Ishikawa (cell line): ENCODE measurements at regions not wholly inside any gene's neighbourhood (a gene's known extent, or its start where the extent isn't known, plus 50 kb on each side); places are given as distances from the start of the nearest gene placed in this dataset.

Experiments used
- CEBPB ChIP-seq: IDR thresholded peaks from 2 replicates; pipeline ENCODE4 v1.6.1; 2012
- CREB1 ChIP-seq: IDR thresholded peaks from 2 replicates; pipeline ENCODE4 v1.6.1; 2012; ENCODE audit warnings: low read depth
- EGR1 ChIP-seq: IDR thresholded peaks from 2 replicates; pipeline ENCODE4 v1.6.1; 2012
- EP300 ChIP-seq: IDR thresholded peaks from 2 replicates; pipeline ENCODE4 v1.6.1; 2012; ENCODE audit warnings: borderline replicate concordance
- FOXM1 ChIP-seq: IDR thresholded peaks from 2 replicates; pipeline ENCODE4 v1.6.1; 2012; ENCODE audit warnings: low read depth, borderline replicate concordance
- NFIC ChIP-seq: IDR thresholded peaks from 2 replicates; pipeline ENCODE4 v1.6.1; 2012
- RAD21 ChIP-seq: IDR thresholded peaks from 2 replicates; pipeline ENCODE4 v1.6.1; 2012; ENCODE audit warnings: low read depth
- TAF1 ChIP-seq: IDR thresholded peaks from 2 replicates; pipeline ENCODE4 v1.6.1; 2012; ENCODE audit warnings: low read depth, mild to moderate bottlenecking
- TCF12 ChIP-seq: IDR thresholded peaks from 2 replicates; pipeline ENCODE4 v1.6.1; 2012; ENCODE audit warnings: low read depth
- TEAD4 ChIP-seq: IDR thresholded peaks from 2 replicates; pipeline ENCODE4 v1.6.1; 2012
- YY1 ChIP-seq: IDR thresholded peaks from 2 replicates; pipeline ENCODE4 v1.6.1; 2012; ENCODE audit warnings: low read depth
- ZBTB7A ChIP-seq: IDR thresholded peaks from 2 replicates; pipeline ENCODE4 v1.6.1; 2012; ENCODE audit warnings: low read depth
- TF ChIP-seq, protein P1 (sequence below): IDR thresholded peaks from 2 replicates; pipeline ENCODE4 v1.6.1; 2012
- TF ChIP-seq, protein P2 (sequence below): IDR thresholded peaks from 2 replicates; pipeline ENCODE4 v1.6.1; 2012
- TF ChIP-seq, protein P3 (sequence below): IDR thresholded peaks from 2 replicates; pipeline ENCODE4 v1.6.1; 2012; ENCODE audit warnings: low read depth, mild to moderate bottlenecking

DNA sequence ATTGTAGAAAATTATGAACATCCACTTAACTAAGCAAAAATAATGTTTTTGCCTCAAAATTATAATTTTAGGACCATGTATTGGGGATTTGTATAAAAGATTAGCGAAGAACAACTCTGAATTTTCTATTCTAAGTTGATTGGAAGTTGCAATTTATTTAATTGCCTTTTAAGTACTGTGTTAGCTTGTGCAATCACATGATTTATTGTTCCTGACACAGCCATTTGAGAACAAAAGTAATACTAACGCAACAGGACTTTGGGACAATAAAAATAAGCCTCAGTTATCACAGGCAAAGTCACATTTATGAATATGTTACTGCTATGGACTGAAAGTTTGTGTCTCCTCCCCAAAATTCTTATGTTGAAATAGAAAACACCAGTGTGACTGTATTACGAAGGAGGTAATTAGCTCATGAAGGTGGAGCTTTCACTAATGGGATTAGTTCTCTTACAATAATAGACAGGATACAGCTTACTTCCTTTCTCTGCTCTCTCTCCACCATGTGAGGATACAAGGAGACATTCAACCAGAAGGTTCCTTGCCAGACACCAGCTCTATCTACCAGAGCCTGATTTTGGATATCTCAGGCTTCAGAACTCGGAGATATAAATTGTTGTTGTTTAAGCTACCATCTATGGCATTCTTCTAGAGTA lies 745.9 kb downstream of the ZBBX start:
- TF ChIP-seq TAF1 (no peak), CEBPB (peak; percentile 66), TEAD4 (no peak)
- TF ChIP-seq, protein P1, sequence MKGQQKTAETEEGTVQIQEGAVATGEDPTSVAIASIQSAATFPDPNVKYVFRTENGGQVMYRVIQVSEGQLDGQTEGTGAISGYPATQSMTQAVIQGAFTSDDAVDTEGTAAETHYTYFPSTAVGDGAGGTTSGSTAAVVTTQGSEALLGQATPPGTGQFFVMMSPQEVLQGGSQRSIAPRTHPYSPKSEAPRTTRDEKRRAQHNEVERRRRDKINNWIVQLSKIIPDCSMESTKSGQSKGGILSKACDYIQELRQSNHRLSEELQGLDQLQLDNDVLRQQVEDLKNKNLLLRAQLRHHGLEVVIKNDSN: no peak

- TF ChIP-seq TAF1 (no peak), TEAD4 (no peak), CEBPB (no peak), RAD21 (no peak), FOXM1 (no peak), TCF12 (no peak), EGR1 (no peak), CREB1 (no peak), EP300 (no peak), ZBTB7A (no peak), YY1 (no peak), NFIC (no peak)
- TF ChIP-seq, protein P2, sequence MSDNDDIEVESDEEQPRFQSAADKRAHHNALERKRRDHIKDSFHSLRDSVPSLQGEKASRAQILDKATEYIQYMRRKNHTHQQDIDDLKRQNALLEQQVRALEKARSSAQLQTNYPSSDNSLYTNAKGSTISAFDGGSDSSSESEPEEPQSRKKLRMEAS: no peak
- TF ChIP-seq, protein P1: no peak
Observed at GRCh38 chr3:166630190-166630589, 749.9 kb downstream of the ZBBX start.

DNA sequence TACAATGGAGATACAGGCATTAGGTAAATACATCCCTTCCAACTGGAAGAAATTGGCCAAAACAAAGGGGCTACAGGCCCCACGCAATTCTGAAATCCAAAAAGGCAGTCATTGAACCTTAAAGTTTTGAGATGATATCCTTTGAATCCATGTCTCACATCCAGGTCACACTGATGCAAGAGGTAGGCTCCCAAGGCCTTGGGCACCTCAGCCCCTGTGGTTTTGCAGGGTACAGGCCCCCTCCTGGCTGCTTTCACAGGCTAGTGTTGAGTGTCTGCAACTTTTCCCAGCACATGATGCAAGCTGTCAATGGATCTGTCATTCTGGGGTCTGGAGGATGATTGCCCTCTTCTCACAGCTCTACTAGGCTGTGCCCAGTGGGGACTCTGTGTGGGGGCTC lies 766.7 kb downstream of the ZBBX start:
- TF ChIP-seq TEAD4 (no peak), TCF12 (no peak), EP300 (no peak), RAD21 (no peak), TAF1 (no peak), FOXM1 (no peak), EGR1 (no peak)
- TF ChIP-seq, protein P2: no peak

GRCh38 chr3:166607933-166608521 lies 770.8 kb upstream of the BCHE start:
- TF ChIP-seq TAF1 (no peak), TCF12 (no peak), FOXM1 (no peak), YY1 (no peak), RAD21 (no peak), ZBTB7A (no peak), NFIC (no peak), CREB1 (no peak), CEBPB (no peak), EGR1 (no peak), TEAD4 (no peak), EP300 (no peak)
- TF ChIP-seq, protein P3, sequence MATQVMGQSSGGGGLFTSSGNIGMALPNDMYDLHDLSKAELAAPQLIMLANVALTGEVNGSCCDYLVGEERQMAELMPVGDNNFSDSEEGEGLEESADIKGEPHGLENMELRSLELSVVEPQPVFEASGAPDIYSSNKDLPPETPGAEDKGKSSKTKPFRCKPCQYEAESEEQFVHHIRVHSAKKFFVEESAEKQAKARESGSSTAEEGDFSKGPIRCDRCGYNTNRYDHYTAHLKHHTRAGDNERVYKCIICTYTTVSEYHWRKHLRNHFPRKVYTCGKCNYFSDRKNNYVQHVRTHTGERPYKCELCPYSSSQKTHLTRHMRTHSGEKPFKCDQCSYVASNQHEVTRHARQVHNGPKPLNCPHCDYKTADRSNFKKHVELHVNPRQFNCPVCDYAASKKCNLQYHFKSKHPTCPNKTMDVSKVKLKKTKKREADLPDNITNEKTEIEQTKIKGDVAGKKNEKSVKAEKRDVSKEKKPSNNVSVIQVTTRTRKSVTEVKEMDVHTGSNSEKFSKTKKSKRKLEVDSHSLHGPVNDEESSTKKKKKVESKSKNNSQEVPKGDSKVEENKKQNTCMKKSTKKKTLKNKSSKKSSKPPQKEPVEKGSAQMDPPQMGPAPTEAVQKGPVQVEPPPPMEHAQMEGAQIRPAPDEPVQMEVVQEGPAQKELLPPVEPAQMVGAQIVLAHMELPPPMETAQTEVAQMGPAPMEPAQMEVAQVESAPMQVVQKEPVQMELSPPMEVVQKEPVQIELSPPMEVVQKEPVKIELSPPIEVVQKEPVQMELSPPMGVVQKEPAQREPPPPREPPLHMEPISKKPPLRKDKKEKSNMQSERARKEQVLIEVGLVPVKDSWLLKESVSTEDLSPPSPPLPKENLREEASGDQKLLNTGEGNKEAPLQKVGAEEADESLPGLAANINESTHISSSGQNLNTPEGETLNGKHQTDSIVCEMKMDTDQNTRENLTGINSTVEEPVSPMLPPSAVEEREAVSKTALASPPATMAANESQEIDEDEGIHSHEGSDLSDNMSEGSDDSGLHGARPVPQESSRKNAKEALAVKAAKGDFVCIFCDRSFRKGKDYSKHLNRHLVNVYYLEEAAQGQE: no peak
- TF ChIP-seq, protein P1: no peak
- TF ChIP-seq, protein P2: no peak

DNA sequence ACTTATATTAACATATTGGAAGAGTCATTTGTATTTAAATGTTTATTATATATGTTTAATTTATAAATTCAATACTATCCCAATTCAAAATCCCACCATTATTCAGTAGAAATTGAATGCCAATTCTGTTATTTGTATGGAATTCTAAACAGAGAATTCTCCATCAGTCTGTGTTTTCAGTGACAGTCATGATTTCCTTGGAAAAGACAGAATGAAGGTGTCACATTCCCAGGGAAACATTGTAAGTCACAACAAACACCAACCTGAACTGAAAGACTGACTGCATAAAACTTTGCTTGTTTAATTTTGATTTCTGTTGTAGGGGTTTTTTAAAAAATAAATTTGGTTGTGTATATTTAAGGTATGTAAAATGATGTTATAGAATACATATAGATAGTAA lies 769.8 kb upstream of the BCHE start:
- TF ChIP-seq NFIC (no peak), EGR1 (no peak), ZBTB7A (no peak)
- TF ChIP-seq, protein P3: no peak
